ENCODE measurements at regions not wholly inside any gene's neighbourhood (a gene's known extent, or its start where the extent isn't known, plus 50 kb on each side); places are given as distances from the start of the nearest gene placed in this dataset.
"Not testable (repeated sequence)": the region's sequence is repeated elsewhere in the genome, so short reads cannot be mapped to it uniquely, and the experiment has no call there.

DNA sequence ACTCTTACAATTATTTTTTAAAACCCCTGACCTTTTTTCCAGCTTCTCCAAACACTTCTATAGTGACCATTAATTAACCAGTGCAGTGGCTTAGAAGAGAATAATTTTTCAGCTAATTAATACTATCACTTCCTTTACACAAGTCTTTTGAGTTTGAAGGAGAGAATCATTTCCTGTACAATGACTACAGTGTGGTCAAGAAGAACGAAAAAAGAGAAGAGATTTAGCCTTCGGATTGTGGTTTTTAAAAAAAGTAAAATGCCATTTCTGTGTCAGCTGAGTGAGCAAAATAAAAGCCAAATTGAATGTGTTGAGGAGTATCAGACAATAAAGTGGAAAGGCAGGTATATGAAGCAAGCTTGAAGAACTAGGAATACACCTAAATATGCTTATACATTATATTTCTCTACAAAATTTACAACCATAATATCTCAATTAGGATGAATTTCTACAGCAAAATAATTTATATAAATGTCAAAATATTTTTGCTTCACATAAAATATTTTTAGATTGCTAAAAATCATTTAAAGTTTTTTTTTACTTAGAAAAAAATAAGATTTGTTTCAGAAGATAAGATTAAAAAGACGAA lies 1155.2 kb upstream of the CNTN5 start:
- DNase-seq (ENCODE audit: low read depth) = no peak

DNA sequence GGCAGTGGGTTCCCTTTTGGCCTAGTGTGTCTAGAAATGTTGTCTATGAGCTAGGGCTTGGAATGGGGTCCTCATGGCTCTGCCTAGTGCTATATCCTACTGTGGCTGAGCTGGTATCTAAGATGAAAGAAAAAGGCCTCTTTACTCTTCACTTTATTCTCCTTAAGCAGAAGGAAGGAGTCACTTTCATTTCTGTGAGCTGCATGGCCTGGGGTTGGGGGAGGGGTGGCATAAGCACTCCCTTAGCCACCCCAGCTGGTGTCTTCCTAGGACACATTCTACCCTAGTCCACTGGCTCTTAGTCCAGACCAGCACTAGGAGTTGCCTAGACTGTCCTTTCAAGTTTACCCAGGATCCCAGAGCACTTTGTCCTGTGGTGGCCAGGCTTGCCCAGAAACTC lies 1148.9 kb upstream of the CNTN5 start:
- DNase-seq (ENCODE audit: low read depth) = no peak

DNA sequence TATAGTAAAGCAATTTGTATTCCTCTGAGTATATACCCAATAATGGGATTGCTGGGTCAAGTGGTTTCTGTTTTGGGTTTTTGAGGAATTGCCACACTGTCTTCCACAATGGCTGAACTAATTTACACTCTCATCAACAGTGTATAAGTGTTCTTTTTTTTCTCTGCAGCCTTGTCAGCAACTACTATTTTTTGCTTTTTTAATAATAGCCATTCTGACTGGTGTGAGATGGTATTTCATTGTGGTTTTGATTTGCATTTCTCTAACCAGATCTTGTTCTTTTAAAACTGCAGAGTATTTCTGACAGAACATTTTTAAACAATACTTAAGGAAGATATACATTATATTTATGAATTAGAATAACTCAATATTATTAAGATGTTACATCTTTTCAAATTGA lies 1140.5 kb upstream of the CNTN5 start:
- no peak for DNase-seq (ENCODE audit: low read depth)

DNA sequence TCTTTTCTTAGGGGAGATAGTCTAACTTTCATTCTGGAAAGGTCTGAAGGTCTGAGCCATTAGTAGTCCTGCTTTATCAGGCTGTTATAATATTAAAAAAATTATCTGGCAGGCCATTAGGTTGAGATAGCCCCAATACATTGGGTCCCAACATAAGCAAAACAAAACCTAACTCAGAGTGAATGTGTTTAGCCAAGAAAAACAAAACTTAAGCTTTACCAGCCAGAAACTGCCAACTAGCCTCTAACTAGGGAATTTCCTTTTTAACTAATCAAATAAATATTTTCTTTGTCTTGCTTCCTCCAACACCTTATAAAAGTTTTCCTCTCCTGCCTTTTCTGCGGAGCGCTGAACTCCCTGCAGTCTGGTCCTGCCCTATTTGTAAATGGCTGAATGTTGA lies 1137.7 kb upstream of the CNTN5 start:
- DNase-seq (ENCODE audit: low read depth) = no peak

DNA sequence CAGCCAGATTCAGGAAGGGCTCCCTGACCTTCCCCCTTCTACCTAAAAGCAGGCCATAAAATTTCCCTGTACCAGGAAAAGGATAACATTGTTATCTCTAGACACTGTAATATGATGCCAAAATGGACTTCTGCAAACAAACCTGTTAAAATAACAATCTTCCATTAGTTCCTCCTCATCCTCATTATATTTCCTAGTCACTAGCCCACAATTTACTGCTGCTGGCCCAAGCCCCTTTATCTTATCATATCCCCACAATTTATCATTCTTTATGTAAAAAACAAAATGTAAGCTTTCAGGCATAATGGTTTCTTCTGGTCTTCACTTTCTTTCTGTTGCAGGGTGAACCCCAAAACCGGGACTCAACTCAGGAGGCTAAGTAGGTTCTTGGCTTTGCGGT lies 1132.1 kb upstream of the CNTN5 start:
- no peak for DNase-seq (ENCODE audit: low read depth)

DNA sequence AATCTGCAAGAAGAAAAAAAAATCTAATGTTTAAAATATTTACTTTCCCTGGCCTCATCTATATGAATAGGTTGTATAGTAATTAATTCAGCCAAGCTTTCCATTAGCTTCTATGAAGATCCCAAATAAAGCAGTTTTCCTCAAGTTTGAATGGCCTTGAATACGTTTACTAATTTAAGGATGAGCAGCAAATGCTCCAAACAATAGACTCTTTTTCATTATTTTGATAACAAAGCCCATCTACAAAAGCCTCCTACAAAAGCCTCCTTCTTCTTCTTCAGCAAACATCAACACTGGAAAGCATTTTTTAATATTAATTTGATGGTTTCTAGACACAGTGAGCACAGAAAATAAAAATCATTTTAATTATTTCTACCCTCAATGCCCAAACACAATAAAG lies 1130.3 kb upstream of the CNTN5 start:
- DNase-seq (ENCODE audit: low read depth) = no peak

DNA sequence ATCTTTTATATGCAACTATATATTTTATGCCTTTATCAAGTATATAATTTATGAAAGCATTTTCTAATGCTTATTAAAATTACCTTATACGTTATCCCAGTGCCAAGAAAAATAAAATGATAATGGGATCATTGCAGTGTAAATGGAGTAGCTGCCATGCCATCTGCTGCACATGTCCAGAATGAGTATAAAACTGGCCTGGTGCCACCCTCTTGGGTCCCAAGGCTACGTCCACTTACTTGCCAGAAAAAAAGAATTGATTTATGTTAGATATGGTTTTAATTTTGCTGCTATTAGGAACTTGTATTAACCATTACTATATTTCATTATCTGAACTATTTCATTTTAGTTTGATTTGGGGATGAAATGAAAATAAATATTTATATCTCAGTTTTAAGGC lies 1127.1 kb upstream of the CNTN5 start:
- DNase-seq (ENCODE audit: low read depth) = no peak

DNA sequence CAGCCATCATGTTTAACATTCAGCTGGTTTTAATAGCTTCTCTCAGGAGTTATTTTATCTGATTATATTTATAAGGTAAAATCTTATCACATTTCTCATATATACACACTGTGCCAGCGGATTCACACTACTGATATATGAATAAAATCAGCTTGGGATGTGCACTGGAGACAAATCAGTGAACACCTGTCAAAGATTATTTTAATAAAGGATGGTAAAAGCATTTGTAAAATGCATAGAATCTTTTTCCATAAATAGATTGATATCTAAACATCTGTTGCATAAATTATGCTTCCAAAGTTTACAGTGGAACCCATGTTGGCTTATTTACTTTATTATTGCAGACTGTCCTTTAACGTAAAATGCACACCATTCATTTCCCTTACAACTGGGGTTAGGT lies 1125.8 kb upstream of the CNTN5 start:
- no peak for DNase-seq (ENCODE audit: low read depth)

DNA sequence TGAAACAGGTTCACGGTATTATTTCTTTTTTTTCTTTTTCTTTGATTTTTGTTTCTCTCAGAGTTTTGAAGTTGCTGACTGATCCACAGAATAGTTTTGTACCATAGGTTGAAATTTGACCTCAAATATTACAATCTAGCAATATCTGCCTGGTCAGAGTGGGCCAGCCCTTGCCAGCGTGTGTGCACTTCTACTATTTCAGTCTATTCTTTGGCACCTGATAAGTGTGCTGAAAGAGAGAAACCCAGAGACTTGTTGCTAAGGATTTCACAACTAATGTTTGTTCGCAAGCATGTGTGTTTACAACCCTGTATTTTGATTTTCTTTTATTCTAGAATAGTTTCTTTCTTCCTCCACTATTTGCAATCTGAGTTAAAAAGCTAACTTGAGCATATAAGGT lies 1125.2 kb upstream of the CNTN5 start:
- DNase-seq (ENCODE audit: low read depth) = no peak

DNA sequence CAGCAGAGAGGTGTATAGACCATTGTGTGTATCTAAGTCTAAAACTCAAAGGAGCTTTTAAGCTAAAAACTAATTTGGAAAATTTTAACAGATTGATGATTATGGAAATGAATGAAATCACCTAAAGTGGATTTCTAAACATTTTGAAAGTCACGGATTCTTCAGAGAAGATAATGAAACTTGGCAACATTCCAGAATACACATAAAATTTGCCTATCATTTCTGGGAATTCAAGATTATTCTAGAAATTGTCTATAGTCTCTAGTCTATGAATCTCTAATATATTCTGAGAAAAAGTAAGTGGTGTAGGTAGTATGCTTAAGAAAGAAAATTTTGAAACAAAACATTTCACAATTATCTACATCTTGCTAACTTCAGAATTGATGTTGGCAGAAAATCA lies 1117.9 kb upstream of the CNTN5 start:
- DNase-seq (ENCODE audit: low read depth) = no peak

DNA sequence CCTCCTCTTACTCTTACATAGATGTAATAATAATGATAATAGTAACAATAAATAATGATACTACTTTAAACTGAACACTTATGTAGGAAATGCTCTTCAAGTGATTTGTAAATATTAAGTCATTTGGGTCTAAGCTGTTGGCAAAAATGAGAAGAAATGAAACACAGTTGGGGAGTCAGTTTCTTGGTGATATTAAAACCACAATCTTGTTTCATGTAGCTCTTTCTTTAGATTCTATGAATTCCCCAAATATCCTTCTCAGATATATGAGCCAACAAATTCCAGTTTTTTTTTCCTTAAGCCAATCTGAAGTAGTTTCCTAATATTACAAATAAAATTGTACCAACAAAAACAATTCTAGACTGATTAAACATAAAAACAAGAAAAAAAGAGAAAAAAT lies 1115.6 kb upstream of the CNTN5 start:
- DNase-seq (ENCODE audit: low read depth) = no peak

DNA sequence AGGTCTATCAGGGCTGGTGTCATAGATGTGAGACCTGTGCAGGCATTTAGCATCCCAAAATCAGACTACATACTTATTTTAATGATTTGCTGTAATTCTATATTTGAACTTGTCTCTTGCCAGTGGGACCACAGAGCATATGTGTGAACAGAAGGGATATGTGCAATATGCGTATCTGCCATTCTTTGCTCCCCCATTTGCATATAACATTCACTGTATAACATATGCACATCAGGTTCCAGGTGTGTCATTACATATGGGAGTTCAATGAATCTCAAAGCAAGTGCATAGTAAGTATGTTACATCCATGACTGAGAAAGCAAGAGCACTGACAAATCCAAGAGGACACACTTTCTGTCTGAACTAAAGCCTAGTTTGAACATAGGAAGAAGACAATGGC lies 1115.1 kb upstream of the CNTN5 start:
- no peak for DNase-seq (ENCODE audit: low read depth)

DNA sequence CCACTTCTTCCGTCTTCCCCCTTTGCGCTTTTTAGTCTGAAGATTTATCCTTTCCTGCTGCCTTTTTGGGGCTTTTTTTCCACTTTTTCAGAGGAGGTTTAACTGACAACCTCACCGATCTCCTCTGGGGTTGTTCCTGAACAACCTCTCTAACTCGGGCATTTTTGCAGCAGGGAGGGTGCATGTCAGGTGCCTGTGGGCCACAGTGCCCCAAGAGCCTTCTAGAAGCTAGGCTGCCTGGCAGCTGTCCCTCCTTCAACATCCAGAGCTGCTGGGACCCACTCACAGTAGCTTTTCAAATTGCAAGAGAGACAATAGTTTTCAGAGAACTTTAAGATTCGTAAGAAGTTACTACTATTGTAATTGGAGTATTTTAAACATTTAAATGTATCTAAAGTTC lies 1112.4 kb upstream of the CNTN5 start:
- no peak for DNase-seq (ENCODE audit: low read depth)

DNA sequence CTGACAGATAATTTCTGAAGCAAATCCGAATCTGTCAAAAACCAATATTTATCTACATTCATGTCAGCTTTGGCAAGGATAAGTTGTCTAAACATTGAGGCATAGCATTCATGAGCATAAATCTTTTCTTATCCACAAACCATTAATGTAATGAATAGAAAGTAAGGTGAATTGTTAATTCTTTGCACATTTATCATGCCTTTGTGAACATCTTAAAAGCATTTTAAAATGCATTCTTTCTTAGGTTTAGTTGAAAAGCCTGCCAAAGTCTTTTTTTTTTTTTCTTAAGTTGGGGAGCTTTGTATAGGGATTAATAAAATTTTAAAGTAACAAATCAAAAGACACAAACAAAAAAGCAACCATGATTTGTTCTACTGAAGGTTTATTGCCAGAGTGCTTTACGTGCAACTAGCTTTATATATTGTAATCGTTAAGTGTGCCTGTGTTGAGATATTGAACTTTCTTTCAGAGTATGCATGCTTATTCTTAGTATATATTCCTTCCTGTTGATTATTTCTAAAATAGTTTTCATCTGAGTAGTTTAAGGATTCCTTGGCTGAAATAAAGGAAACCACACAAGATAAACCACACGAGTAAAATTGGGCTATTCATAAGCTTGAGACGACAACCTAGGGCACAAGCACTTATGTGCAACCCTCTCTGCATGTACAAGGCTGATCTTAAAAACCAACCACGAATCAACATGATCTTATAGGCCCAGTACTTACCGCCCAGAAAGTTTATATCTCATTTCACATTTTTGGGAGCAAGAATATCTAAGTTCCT lies 1110.9 kb upstream of the CNTN5 start:
- DNase-seq (ENCODE audit: low read depth) = peak; percentile 8

DNA sequence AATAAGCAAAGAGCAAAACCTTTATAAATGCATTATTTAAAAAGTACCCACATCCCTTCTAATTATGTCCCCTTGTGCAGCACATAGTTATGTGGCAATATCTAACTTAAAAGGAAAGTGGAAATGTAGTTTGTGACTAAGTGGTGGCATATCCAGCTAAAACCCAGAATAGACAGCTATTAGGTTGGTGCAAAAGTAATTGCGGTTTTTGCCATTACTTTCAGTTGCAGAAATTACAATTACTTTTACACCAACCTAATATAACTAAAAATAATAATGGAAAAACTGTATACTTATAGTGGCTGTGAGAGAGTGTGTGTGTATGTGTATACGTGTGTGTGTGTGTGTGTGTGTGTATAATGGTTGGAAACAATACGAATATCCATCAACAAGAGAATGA lies 1108.1 kb upstream of the CNTN5 start:
- no peak for DNase-seq (ENCODE audit: low read depth)

DNA sequence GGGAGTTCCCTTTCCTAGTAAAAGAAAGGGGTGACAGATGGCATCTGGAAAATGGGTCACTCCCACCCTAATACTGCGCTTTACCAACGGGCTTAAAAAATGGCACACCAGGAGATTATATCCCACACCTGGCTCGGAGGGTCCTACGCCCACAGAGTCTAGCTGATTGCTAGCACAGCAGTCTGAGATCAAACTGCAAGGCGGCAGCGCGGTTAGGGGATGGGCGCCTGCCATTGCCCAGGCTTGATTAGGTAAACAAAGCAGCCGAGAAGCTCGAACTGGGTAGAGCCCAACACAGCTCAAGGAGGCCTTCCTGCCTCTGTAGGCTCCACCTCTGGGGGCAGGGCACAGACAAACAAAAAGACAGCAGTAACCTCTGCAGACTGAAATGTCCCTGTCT lies 1097.8 kb upstream of the CNTN5 start:
- not testable (repeated sequence) for DNase-seq (ENCODE audit: low read depth)

DNA sequence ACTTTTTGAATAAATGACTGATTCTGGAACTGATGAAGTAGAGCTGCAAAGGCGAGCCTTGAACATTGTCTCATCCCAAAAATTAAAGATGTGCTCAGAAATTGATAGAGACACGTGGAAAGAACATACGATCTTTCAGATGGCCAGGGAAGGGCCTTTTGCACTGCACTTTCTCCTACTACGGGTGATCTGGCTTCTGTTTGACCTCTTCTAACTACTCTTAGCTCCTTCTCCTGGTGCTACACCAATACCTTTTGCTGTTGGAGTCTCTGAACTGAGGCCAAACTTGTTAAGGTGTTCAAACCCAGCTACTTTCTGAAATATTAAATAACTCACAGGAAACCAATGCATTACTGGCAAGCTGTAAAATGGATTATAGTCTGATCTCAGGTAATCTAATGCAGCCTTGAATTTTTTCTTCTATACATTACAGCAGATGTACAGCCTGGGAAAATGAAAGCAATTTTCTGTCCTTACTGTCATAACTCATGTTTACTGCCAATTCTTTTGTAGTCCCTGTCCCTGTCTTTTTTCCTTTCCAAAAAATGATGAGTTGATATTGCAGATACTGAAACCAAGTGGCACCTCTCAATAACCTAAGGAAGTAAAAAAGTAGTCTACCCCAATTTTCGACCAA lies 1086.1 kb upstream of the CNTN5 start:
- no peak for DNase-seq (ENCODE audit: low read depth)

DNA sequence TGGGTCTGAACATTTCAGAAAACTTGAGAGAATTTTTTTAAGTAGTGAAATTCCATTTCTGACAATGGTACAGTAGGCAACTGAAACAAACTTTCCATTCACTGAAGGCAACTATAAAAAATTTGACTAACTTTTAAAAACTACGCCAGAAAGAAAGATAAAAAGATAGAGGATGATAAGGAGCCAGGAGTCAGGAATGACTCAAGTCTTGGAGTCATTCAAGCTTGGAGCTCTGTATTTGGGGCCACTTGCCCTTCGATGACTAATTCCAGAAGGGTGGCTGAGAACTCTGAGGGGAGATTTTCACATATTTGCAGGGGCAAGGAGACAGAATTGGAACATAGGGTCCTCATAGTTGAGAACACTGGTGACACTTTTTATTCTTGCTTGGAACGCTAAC lies 1083.2 kb upstream of the CNTN5 start:
- peak; percentile 10 for DNase-seq (ENCODE audit: low read depth)

DNA sequence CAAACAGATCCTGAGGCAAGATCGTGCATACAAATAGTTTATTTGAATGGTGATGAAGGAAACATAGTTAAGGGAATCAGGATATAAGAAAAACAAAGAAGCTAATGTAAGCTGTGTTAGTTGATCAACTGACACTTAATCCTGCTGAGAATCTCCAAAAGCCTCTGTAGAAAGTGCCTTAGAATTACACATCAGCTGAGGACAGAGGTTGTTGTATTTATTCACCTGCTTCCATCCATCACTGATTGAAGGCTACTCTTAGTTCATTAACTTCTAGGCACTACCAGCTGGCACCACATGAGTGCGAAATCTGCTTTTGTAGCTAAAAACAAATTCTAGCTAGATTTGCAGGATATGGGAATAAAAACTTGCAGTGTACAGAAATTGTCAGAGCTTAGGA lies 1082.0 kb upstream of the CNTN5 start:
- DNase-seq (ENCODE audit: low read depth) = no peak

DNA sequence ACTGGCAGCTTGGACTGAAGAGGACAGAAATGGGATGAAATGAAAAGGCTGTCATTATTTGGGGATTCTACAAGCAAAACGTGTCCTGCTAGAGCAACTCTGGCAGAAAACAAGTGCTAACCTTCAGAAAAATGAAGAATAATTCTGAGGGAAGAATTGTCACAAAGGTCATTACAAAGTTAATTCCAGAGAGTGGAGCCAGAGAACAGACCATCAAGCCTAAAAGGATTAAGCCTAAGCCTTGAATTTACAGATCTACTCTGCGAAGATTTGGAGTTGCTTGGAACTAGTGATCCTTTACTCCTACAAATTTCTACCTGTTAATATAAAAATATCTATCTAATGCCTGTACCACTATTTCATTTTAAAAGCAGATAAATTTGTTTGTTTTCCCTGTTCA lies 1077.3 kb upstream of the CNTN5 start:
- no peak for DNase-seq (ENCODE audit: low read depth)

DNA sequence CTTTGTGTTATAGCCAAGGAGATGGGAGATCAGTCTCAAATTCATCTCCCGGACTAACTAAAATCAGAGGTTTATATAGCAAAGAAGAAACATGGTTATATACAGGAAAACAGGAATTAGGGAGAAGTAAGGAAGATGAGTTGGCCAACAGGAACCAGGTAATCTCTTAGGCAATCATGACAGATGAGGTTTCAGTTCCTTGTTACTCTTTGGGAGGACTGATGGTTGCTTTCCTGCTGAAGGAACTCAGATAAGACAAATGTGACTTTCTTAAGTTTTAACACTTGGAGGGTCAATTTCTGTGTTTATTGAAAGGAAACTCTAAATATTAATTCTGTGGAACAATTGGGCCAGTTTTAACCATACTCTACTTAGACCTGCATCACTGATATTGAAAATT lies 1072.0 kb upstream of the CNTN5 start:
- no peak for DNase-seq (ENCODE audit: low read depth)

DNA sequence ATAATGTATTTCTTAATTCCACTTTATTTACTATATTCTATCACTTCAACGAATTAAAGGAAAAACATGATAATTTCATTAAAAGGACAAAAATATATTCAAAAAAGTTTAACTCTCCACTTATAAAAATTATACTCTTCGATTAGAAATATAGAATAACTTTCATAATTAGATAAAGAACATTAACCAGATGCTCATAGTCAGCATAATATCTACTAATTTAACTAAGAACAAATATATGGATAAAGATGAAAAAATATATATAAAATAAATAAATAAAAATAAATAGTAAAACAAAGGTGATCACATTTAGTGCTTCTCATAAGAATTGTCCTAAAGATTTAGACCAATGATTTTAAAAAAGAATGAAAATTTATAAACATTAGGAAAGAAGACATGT lies 1065.2 kb upstream of the CNTN5 start:
- DNase-seq (ENCODE audit: low read depth) = no peak

DNA sequence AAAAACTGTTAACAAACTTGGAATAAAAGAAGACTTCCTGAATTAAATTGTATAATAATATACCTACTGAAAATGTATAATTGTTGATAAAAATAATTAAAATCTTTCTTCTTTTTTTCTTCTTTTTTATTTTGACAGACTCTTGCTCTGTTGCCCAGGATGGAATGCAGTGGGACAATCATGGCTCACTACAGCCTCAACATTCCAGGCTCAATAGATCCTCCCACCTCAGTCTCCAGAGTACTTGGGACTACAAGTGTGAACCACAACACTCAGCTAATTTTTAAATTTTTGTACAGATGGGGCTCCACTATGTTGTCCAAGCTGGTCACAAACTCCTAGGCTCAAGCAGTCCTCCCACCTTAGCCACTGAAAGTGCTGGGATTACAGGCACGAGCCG lies 1063.8 kb upstream of the CNTN5 start:
- no peak for DNase-seq (ENCODE audit: low read depth)

DNA sequence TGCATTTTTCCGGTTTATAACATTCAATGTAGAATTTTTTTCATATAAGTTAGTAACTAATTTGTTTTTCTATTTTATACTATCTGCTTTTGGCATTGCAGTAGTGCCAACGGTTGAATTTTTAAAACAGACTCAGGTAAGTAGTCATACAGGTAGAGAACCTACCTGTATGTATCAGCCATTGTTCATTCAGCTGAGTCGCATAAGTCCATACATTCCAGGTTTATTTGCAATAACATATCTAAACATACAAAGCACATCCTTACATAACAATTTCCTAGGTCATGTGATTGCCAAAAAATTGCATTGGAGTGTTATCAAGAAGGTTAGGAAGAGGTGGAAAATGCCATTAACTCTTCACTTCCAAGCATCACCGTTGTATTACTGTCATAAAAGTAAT lies 1059.3 kb upstream of the CNTN5 start:
- no peak for DNase-seq (ENCODE audit: low read depth)
